Body of pancreas (tissue), 4 donors: ENCODE measurements at regions not wholly inside any gene's neighbourhood (a gene's known extent, or its start where the extent isn't known, plus 50 kb on each side); places are given as distances from the start of the nearest gene placed in this dataset.

Experiments
- ATAC-seq: fragments of 150-250 bp; one replicate; pipeline ENCODE4 v1.9.1; 2016
- DNase-seq, 4 donors: peaks; one replicate each; pipeline ENCODE4 v3.0.0-alpha.2; 2019
- H3K27ac ChIP-seq, 4 donors: fragments of 200-600 bp; sonication (generic); 1 replicate in 3 of 4; 2 replicates in 1 of 4; pipeline versions ENCODE4 v1.5.1 to v1.6.1; 2016 to 2019; ENCODE audit warnings: mild to moderate bottlenecking in 1 of 4, mixed read lengths in 1 of 4, moderate library complexity in 1 of 4
- H3K27me3 ChIP-seq, 2 donors: fragments of 200-600 bp; sonication (generic); one replicate each; pipeline ENCODE4 v1.6.0; 2016; ENCODE audit warnings: mild to moderate bottlenecking in 1 of 2
- H3K36me3 ChIP-seq, 2 donors: fragments of 200-600 bp; sonication (generic); replicated peaks in 1 of 2; 2 replicates each; pipeline ENCODE4 v1.5.1; 2016; ENCODE audit warnings: low read depth in 2 of 2; ENCODE audit not compliant: insufficient read depth in 1 of 2
- H3K4me1 ChIP-seq: fragments of 200-600 bp; sonication (generic); one replicate; pipeline ENCODE4 v1.6.0; 2016
- H3K4me3 ChIP-seq, 2 donors: fragments of 200-600 bp; sonication (generic); 1 replicate in 1 of 2; 2 replicates in 1 of 2; pipeline ENCODE4 v1.5.1; 2016 to 2019
- H3K9me3 ChIP-seq, 3 donors: fragments of 200-600 bp; sonication (generic); 1 replicate in 2 of 3; 2 replicates in 1 of 3; pipeline ENCODE4 v1.5.1; 2016
- CTCF ChIP-seq, 7 experiments: fragments of 450-650 bp in 4 of 7; fragments of 200-600 bp in 3 of 7; sonication (generic) in 3 of 7; IDR thresholded peaks; one replicate each; pipeline ENCODE4 v1.5.1; 2016 to 2019; ENCODE audit warnings: antibody characterized with exemption in 7 of 7
- POLR2A ChIP-seq, 3 donors: fragments of 450-650 bp; IDR thresholded peaks; one replicate each; pipeline ENCODE4 v1.6.1; 2016; ENCODE audit warnings: antibody characterized with exemption in 3 of 3, mild to moderate bottlenecking in 2 of 3
- WGBS, 2 donors: methylation state at CpG; one replicate each; pipeline ENCODE4 v1.1.5; 2017; 5-methylcytosine and 5-hydroxymethylcytosine counted together
- intact Hi-C: fragments of 100-400 bp; cut with DNase I; formaldehyde crosslinking; loops from one replicate; pipeline ENCODE4 v1.15.1; 2023

DNA sequence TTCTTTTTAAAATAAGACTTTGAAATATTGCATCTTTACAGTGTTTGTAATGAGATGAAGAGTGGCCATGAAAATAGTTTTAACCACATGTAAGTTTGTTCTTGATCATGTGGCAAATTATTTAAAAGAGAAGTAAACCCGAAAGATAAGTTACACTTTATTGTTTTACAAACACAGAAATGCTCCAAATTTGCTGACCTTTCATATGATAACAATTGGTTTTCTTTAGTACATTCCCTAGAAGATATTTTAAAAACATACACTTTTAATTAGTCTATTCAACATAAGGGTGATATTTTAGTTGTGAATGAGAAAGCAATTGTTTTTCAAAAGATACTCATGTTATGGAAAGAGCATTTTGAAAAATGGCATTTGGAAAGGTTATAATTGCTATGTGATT, 287.7 kb downstream of the PSAT1 start:
- Histone ChIP-seq H3K36me3 (no peaks in the 10 kb centered on the region), H3K27ac (no peak overlapping the region), H3K4me3 (no peak overlapping the region), H3K4me1 (no peaks in the 10 kb centered on the region), H3K9me3 (no peaks in the 10 kb centered on the region), H3K27me3 (no peaks in the 10 kb centered on the region)
- ATAC-seq (no peak), DNase-seq (no peak)
- intact Hi-C loops = no loop called here
- WGBS, 2 donors = 84 to 87% methylated on average over 1 of the region's 1 CpG
- TF ChIP-seq POLR2A (IDR thresholded peaks at IDR 0.05) (no peak), CTCF (IDR thresholded peaks at IDR 0.05) (no peak)

- TF ChIP-seq POLR2A (IDR thresholded peaks at IDR 0.05) (no peak), CTCF (IDR thresholded peaks at IDR 0.05) (no peak)
- H3K4me1 ChIP-seq = no peaks in the 10 kb centered on the region
- 61 to 66% methylated on average over 1 of the region's 1 CpG for WGBS, 2 donors
- ATAC-seq (no peak), DNase-seq (no peak)
- H3K36me3 ChIP-seq = no peaks in the 10 kb centered on the region
- no peaks in the 10 kb centered on the region for H3K9me3 ChIP-seq
- no peak overlapping the region for H3K27ac ChIP-seq
- intact Hi-C loops = no loop called here
- no peaks in the 10 kb centered on the region for H3K27me3 ChIP-seq
- H3K4me3 ChIP-seq = no peak overlapping the region
These were observed 289.0 kb downstream of the PSAT1 start for GRCh38 chr9:78585909-78586308.

DNA sequence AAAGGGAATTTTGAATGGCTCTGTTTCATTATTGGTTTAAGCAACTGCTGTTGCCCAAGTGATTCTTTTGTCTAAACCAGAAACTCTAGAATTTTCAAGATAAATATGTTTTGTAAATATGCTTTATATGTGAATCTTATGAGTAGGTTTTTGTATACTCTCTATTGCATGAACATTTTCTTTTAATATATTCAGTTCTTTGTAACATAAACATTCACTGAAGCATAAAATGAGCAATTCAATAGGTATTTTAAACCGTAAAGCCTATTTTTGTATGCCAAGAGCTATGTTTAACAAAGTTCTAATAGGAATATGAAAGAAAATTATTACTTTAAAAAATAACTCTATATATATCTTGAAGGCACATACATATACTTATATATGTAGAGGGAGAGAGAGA, 293.1 kb downstream of the PSAT1 start:
- Histone ChIP-seq H3K4me1 (no peaks in the 10 kb centered on the region), H3K27me3 (no peaks in the 10 kb centered on the region), H3K27ac (no peak overlapping the region), H3K9me3 (no peaks in the 10 kb centered on the region), H3K36me3 (no peaks in the 10 kb centered on the region), H3K4me3 (no peak overlapping the region)
- 64 to 69% methylated on average over 1 of the region's 1 CpG for WGBS, 2 donors
- intact Hi-C loops = no loop called here
- ATAC-seq = no peak
- no peak for DNase-seq
- TF ChIP-seq CTCF (IDR thresholded peaks at IDR 0.05) (no peak), POLR2A (IDR thresholded peaks at IDR 0.05) (no peak)

GRCh38 chr9:78592811-78593210, 295.9 kb downstream of the PSAT1 start:
- Histone ChIP-seq H3K27me3 (peaks cover 0 to under 1% of the 10 kb centered on the region in 2 donors), H3K27ac (no peak overlapping the region), H3K36me3 (no peaks in the 10 kb centered on the region), H3K4me3 (no peak overlapping the region), H3K4me1 (no peaks in the 10 kb centered on the region), H3K9me3 (no peaks in the 10 kb centered on the region)
- intact Hi-C loops = no loop called here
- ATAC-seq (no peak), DNase-seq (no peak)
- TF ChIP-seq CTCF (IDR thresholded peaks at IDR 0.05) (no peak), POLR2A (IDR thresholded peaks at IDR 0.05) (no peak)

- 70 to 73% methylated on average over 2 to 4 of the region's 5 CpGs for WGBS, 2 donors
- H3K36me3 ChIP-seq = no peaks in the 10 kb centered on the region
- peaks cover 0 to 5% of the 10 kb centered on the region in 2 donors for H3K27me3 ChIP-seq
- DNase-seq = no peak
- H3K4me1 ChIP-seq = no peaks in the 10 kb centered on the region
- ATAC-seq = no peak
- intact Hi-C loops = no loop called here
- no peaks in the 10 kb centered on the region for H3K9me3 ChIP-seq
- H3K4me3 ChIP-seq = no peak overlapping the region
- no peak overlapping the region for H3K27ac ChIP-seq
- TF ChIP-seq CTCF (IDR thresholded peaks at IDR 0.05) = no peak
- no peak for TF ChIP-seq POLR2A (IDR thresholded peaks at IDR 0.05)
These were observed 298.4 kb downstream of the PSAT1 start for GRCh38 chr9:78595200-78595945.
